ENCODE measurements at regions not wholly inside any gene's neighbourhood (a gene's known extent, or its start where the extent isn't known, plus 50 kb on each side); places are given as distances from the start of the nearest gene placed in this dataset.

DNA sequence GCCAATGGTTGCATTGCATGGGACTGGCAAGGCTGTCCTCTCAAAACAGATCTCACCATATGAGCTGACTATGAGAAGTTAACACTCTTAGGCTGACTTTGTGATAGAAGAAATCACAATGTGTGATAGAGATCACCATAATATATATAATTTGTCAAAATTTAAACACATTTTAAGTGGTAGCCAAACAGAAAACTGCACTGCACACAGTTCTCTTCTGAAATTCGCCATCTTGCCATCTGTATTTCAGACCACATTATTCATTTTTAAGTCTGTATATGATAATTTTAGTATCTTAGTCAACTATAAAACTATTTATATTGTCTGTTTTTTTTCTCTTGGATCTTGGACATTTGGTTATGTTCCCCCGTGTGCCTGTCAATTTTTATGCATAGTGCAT lies 374.7 kb downstream of the AJAP1 start:
- DNase-seq (ENCODE audit: low read depth, low spot score) = no peak

DNA sequence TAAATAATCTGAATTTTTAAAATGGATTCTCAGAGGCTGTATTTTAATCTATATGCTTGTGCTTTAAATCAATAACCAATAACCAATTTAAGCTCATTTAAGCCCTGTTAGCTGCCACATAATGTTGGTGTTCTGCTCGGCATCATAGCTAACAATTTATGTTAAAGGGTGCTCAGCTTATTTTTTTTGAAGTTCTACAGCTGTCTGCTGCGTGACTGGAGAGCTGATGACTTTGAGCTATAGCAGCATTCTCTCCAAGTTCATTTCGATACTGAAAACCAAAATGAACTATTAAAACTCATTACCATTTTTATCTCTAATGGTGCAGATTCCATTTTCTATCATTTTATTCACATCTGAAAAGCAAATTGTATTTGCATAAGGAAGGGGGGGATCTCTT lies 357.8 kb downstream of the AJAP1 start:
- DNase-seq (ENCODE audit: low read depth, low spot score) = no peak

DNA sequence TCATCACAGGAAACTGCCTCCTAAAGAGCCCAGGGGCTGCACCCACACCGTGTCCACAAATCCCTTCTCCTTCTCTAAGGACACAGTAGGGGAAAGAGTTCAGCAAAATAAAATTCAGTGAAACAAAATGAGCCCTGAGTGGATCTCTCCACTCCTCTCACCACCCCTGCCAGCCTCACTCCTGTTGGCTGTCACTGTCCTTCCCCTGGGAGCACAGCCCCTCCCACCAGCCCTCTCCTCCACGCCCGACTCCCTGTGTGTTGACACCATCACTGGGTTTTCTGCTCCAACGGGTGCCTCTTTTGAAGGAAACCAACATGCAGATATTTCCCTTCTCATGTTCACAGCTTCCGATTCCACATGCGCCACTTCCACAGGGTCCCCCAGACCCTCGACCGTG lies 356.2 kb downstream of the AJAP1 start:
- DNase-seq (ENCODE audit: low read depth, low spot score) = no peak

DNA sequence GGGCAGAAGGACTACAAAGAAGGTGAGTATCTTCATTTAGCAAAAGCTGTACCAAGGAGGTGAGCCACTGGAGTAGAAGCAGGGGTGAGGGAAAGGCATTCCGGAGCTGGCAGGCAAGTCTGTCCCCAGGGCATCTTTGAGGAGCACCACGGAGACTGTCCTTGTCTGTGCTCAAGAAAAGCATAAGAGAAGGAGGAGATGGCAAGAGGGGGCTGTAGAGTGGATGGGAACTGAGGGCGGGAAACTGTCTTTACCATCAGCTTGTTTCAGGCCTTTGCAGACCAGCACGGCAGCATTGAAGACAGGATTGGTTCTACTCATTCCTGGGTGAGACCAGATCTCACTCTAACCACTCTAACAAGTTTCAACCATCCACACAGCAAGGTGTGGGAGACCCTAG lies 355.8 kb downstream of the AJAP1 start:
- no peak for DNase-seq (ENCODE audit: low read depth, low spot score)

DNA sequence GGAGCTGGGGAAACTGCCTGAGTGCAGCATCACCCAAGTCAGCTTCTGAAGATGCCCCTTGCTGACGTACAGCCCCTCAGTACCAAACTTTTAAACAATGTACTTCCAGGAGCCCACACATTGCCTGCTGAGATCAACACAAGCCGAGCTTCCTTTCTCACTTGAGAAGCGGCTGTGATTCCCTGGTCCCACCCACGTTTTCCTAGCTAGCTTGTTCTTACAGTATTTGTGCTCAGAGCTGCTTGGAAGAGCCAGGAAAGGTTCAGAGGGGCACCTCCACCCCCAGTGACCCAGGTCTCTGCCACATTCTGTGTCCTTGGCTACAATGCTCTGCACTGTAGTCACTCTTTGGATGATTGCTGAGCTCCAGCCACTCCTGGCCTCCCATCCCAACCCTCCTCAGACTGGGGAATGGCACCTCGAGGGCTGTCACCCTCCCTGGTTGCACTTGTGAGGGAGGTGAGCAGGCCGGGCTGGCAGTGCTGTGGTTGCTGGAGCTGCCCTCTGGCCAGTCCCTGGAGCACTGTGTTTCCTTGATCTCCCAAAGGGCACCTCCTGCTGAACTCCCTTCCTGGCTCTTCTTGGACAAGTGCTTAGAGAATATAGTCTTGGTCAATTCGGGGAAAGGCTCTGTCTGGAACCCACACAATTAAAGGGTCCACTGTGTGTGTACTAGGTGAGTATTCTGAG lies 355.1 kb downstream of the AJAP1 start:
- no peak for DNase-seq (ENCODE audit: low read depth, low spot score)

DNA sequence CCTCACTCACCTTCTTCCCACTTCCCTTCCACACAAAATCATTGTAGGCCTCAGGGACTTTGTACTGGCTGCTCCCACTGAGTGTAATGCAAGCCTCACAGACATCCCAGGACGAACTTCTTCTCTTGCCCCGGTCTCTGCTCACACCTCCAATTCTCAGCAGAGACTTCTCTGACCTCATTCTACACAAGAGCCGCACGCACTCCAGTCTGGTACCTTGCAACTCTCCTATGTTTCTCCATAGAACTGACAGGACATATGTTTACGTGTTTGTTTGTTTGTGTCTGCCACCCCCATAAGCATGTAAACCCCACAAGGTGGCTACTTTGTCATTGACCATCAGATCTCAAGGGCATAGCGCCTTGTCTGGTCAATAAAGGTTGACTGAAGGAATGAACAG lies 350.8 kb downstream of the AJAP1 start:
- DNase-seq (ENCODE audit: low read depth, low spot score) = no peak

DNA sequence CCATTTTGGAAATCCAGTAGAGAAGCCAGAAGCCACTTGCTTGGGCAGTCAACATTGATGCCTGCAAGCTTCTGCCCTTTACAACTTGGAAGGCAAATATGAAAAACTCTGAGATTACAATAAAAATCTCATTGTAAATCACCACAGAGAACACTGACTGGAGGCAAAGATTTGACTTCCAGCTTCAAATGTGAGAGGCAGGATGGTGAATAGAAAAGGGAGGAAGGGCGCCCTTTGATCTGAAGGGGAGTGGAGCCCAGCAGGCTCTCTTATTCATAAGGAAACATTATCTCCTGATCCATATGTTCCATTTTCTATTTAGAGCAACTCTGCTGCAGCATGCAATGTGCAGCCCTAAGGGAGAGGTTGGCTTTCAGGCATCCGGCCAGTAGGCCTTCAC lies 348.3 kb downstream of the AJAP1 start:
- DNase-seq (ENCODE audit: low read depth, low spot score) = no peak

DNA sequence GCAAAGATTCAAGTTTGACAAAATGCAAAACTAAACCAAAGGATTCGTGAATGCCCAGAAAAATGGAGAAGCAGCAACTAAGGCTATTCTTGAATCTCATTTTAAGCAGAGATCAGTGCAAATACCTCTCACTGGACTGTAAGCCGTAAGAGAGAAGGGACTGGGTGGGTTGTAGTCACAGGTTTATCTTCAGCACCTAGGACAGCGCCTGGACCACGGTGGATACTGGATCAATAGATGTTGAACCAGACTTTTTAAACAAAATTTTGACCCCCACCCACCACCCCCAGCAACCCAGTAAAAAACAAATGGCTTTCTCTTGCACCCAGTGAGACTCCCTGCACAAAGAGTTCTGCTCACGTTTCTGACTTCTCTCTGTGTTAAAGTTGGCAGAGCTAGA lies 347.1 kb downstream of the AJAP1 start:
- DNase-seq (ENCODE audit: low read depth, low spot score) = no peak

DNA sequence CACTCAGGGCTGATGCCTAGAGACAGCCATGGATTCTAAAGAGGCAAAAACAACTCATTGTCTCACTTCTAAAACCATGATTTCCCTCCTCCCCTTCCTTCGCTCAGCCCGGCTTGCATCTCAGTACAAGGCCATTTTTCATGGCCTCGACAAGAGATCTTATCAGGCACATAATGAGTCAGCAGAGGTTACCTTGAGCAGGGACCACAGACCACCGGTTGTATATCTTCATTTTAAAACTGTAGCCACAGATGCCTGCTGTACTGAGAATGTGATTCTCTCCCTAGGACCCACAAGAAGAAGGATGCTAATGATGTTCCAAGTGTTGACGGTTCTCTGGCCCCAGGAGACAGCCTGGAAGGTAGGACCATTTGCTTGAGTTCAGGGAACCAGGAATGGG lies 331.9 kb downstream of the AJAP1 start:
- DNase-seq (ENCODE audit: low read depth, low spot score) = no peak

DNA sequence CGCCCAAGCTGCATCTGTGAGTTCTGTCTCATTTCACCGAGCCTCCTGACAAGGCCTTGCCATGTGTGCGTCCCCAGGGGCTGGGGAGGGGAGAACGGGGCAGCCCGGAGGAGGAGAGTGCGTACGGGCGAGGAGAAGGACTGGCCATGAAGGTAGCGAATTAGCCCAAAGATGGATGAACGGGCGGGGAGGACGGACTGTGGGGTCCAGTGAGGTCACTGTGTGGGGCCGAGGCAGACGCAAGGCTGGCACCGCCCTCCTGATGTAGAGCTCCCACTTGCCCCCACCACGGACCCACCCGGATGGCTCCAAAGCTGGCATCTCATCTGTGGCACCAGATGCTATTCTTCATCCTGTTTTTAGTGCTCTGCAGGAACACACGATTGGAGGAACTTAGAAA lies 330.4 kb downstream of the AJAP1 start:
- no peak for DNase-seq (ENCODE audit: low read depth, low spot score)

DNA sequence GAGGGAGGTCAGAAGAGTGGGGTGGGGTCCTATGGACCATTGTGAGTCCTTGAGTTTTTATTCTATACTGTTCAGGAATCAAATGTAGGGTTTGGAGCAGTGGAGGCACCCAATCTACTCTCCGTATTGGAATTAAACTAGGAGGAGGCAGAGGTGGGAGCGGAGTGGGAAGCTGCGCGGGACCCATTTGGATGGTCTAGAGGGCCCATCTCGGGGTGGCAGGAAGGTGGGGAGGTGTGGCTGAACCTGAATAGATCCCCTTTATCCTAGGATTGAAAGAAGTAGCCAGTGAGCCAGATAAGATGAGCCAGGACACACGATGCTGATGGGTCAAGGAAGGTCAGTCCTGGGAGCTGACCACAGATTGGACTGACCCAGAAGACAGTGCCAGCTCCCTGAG lies 325.8 kb downstream of the AJAP1 start:
- DNase-seq (ENCODE audit: low read depth, low spot score) = no peak

DNA sequence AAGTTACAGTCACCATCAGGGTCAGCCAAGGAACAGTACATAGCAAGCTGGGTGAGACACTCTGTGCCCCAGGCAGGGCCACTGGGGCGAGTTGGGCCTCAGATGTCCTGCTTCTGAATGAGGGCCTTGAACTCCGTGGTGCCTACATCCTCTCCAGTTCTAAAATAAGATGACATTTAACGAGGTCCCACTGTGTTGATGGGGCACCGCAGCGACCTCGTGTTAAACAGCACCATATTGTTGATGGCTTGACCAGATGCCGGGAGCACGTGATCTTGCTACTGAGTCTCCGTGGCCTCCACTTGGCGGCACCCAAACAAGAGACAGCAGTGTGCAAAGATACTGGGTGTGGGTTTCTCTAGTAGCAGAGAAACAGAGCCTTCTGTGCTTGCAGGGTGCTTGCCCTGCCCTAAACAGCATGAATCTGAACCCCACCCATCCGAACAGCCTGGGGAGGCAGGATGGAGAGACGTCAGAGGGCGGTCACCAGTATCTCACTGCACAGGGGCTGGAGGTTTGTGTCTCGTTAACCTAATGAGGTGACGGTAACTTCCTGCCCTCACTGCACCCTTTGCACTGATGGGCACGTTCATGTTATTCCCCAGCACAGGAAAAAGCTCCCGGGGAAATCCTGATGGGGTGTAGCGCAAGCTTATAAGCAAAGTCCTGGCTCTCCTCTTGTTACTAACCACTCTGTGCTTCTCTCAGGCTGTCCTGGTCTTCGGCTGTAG lies 324.4 kb downstream of the AJAP1 start:
- no peak for DNase-seq (ENCODE audit: low read depth, low spot score)

DNA sequence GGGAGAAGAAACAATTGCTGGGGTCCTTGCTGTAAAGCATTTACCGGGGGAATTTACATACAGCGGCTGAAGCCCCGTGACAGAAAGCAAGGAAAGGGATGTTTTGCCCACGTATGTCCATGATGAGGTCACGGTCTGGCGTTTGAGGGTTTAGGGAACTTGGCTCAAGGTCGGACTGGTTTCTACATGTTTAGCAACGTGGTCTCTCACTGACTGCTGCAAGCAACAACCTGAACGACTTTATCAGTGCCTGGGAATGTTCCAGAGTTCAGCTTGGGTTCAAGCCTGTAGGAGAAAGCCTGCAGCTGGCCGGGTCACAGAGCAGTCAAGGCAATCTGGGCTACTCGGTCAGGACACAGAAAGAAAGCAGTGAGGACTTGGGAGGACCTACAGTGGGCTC lies 323.3 kb downstream of the AJAP1 start:
- DNase-seq (ENCODE audit: low read depth, low spot score) = no peak

DNA sequence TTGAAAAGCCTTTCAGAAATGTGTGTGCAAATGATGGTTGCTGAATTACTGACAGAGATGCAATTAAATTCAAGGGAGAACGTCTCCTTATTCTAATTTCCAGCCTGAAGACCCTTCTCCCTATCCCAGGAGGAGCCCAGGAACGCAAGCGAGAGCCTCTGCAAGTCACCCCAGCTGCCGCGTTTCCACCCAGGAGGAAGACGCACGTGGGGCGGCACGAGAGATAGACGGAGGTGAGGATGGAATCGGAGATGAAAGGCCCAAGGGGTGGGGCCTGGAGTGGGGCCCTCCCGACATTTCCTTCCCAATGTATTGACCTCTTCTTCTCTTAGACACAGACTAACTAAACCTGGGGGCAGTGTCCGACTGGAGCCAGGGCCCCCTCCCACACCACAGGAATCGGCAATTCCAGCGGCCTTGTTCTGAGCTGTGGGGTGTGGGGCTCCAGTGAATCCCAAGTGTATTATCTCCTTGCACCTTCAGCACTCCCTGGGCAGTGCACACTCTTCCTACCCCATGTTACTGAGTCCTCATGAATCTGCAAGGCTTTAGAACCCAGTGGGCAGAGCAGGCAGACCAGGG lies 322.5 kb downstream of the AJAP1 start:
- DNase-seq (ENCODE audit: low read depth, low spot score) = no peak

DNA sequence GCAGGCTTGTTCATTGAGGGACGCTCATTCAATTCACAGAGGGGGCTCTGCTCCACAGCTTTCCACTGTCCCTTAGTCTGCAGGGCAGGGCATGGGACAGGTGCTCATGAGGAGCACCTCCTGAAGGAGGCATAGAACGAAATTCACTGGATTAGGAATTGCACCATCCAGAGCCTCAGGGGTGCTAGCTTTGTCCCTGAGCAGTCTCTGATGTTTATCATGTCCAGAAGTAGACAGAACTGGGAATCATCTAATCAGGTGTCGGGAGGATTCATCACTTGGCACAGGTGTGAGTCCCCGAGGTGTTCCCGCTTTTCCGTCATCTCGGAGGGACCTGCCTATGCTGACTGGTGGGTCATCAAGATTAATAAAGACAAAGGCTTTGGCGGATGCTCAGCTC lies 321.4 kb downstream of the AJAP1 start:
- DNase-seq (ENCODE audit: low read depth, low spot score) = no peak

DNA sequence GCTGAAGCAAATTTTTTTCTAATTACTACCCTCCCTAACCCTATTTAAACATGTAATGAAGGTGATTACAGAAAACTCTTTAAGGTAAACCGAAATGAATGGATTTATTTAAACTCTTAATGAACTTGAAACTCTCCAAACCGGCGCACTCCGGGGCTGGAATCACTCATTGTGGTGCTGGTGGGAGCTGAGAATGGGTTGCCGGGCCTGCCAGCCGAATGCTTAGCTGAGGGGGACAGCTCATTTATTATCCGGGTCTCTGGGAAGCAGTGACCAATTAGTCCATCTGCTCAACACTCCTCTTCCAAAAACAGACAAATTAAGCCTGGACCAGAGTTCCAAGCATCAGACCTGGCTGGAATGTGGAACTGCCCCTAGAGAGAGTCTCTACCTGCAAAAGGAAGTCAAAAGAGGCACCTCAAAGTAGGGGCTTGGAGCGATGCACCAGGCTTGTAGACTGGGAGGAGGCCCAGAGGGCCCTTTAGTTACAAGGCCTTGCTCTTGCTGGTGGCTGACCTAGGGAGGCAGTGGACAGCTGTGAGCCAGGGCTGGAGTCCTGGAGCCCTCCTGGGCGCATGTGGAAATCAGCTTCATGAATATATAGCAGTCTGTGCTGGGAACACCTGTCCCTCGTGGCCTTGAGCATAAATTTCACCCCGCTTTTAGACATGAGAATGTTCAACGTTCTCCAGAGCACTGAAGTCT lies 320.7 kb downstream of the AJAP1 start:
- no peak for DNase-seq (ENCODE audit: low read depth, low spot score)

DNA sequence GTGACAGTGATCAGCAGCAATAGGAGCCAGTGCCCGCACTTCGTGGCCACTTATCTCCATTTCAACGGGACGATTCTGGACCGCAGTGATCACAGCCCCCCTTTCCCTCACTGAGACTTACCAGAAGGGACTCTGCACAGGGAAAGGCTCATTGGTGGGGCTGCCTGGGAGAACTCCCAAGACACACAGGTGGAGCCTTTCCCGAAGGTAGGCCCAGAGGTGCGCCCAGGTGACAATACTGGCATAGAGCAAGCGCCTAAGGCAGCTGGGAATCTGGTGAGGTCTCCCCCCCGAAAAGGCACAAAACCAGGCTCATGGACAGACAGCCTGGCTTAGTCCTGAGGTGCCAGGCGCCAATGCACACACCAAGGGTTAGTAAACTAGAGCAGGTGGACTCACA lies 318.9 kb downstream of the AJAP1 start:
- no peak for DNase-seq (ENCODE audit: low read depth, low spot score)

DNA sequence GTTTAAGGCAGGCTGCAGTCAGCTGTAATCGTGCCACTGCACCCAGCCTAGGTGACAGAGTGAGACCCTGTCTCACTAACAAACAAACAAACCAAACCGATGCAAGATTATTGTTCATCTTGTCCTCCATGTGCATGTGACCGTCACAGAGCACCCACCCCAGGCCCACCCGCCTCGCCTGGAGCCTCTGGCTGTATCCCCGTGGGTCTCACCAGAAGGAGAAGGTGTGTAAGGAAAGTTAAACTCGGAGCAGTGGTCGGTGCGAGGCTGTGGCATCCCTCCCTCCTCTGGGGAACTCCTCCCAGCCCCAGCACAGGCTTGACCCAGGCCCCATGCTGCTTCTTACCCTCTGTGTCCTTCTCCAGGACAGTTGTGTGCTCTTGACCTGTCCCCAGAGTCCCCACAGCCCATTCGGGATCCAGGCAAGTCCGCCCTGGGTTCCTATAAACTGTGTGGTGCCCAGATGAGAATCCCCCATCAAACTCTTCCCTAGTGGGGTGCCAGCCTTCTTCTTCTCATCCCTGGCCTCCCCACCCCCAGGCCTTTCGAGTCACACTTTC lies 318.4 kb downstream of the AJAP1 start:
- DNase-seq (ENCODE audit: low read depth, low spot score) = no peak

DNA sequence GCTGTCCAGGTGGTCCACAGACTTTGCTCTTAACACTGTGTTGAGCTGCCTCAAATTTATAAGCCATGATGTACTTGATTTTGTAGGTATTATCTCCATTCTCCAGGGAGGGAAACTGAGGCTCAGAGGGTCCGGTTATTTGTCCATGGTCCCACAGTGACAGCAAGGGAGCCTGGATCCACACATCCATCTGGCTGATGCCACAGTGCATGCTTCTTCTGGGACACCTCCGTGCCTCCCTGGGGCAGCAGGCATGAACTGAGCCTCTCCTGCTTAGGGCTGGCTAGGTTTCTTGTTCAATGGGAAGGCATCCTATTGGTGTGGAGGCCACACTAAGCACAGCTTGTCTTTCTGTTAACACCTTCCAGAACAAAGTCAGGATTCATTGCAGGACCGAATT lies 317.3 kb downstream of the AJAP1 start:
- no peak for DNase-seq (ENCODE audit: low read depth, low spot score)

DNA sequence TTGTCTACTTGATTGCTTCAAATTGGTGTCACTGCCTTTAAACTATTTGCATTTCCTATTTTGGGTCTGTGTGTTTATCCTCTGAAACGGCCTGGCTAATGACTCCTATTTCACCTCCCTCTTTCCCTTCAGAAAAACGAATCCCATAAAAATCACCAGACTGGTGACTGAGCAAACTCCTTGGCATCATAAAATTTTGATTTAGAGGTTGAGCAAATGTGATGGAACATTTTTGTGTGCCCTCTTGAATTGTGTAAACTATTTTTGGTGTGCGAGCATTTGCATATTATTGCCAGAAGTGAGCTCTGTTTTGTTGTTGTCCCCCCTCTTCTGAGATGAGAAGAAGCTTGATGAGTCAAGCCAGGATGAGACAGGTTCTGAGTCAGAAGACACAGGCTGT lies 316.1 kb downstream of the AJAP1 start:
- DNase-seq (ENCODE audit: low read depth, low spot score) = no peak

DNA sequence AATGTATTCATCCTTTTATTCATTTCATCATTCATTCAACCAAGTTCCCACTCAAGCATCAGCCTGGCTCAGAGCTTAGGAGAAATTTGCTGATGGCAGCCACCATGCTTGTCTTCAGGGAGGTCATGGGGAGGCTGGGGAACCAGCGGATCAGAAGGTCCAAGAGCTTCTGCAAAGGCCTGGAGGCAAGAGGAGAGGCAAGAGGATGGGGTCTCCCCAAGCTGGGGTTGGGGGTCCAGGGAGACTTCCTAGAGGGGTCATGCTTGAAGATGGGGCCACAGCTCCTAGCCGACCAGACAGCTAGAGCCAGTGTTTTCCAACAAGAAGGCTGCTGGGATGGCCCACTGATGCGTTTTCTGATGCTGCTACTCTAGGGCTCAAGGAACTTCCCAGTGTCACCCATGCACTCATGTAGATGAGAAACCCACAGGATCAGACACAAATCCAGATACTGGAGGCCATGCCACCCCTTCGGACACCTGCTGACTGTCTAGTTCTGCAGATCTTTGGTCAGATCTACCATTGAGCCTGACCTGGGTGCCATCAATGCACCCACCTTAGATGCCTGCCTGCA lies 315.2 kb downstream of the AJAP1 start:
- DNase-seq (ENCODE audit: low read depth, low spot score) = no peak

All from iPS DF 19.7 (cell line).